H1 (cell line): ENCODE measurements at regions not wholly inside any gene's neighbourhood (a gene's known extent, or its start where the extent isn't known, plus 50 kb on each side); places are given as distances from the start of the nearest gene placed in this dataset.

Source experiments
- RAD21 ChIP-seq, 2 experiments: IDR thresholded peaks in 1 of 2; conservative IDR thresholded peaks in 1 of 2; 2 replicates each; pipeline ENCODE4 v1.6.1; 2011; ENCODE audit warnings: low read depth in 2 of 2, low read length in 2 of 2, improper control_type of control experiment in 1 of 2, inconsistent platforms in 1 of 2, mild to moderate bottlenecking in 1 of 2, moderate library complexity in 1 of 2

DNA sequence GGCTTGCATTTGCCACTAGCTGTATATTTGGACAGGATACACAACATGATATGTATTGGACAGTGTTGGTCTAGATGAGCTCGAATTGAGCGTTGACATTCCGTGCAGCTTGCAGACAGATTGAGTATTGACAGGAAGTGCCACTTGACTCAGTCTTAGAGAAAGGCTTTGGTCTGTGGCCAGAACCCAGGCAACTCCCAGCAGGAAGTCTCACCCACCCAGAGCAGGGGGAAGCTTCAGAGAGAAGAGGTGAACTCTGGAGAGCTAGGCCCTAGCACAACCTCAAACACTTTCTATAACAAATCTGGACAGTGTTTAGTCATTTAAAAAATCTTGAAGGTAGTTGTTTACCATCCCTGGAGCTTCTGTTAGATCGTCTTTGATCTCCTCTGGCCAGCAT lies 280.5 kb downstream of the FBXW7 start (continued):
- no peak for TF ChIP-seq RAD21 (IDR thresholded peaks at IDR 0.05 in 1 of 2, conservative IDR thresholded peaks at IDR 0.05 in 1 of 2; ENCODE audit: low read depth in 2 of 2, low read length in 2 of 2)
